HG02884 (cell line): ENCODE measurements at regions not wholly inside any gene's neighbourhood (a gene's known extent, or its start where the extent isn't known, plus 50 kb on each side); places are given as distances from the start of the nearest gene placed in this dataset.

Experiments
- ATAC-seq: cut with Tn5 transposase; IDR thresholded peaks from one replicate; pipeline ENCODE4 v1.9.1; 2021; ENCODE audit warnings: mild to moderate bottlenecking, moderate library complexity; ENCODE audit not compliant: unreplicated experiment

GRCh38 chr13:89270736-89271135, 1599.6 kb downstream of the SLITRK5 start:
- ATAC-seq, result no peak

- ATAC-seq, result no peak
Observed at GRCh38 chr13:89279374-89279773, 1608.2 kb downstream of the SLITRK5 start.

GRCh38 chr13:89281331-89281730, 1610.2 kb downstream of the SLITRK5 start:
- ATAC-seq, result no peak

GRCh38 chr13:89282241-89282640, 1611.1 kb downstream of the SLITRK5 start:
- ATAC-seq, result no peak

GRCh38 chr13:89287381-89287780, 1616.2 kb downstream of the SLITRK5 start:
- ATAC-seq, result no peak

GRCh38 chr13:89294115-89294867, 1623.1 kb downstream of the SLITRK5 start:
- no peak for ATAC-seq

- peak; percentile 61 for ATAC-seq
Observed at GRCh38 chr13:89307278-89307677, 1636.1 kb downstream of the SLITRK5 start.

- ATAC-seq, result no peak
Observed at GRCh38 chr13:89310943-89311672, 1639.9 kb downstream of the SLITRK5 start.

GRCh38 chr13:89315287-89315686, 1644.1 kb downstream of the SLITRK5 start:
- ATAC-seq, result no peak

- ATAC-seq, result no peak
Observed at GRCh38 chr13:89322466-89322865, 1651.3 kb downstream of the SLITRK5 start.

GRCh38 chr13:89324582-89324981, 1653.4 kb downstream of the SLITRK5 start:
- ATAC-seq, result no peak

GRCh38 chr13:89343165-89343564, 1672.0 kb downstream of the SLITRK5 start:
- no peak for ATAC-seq

- ATAC-seq, result no peak
Observed at GRCh38 chr13:89352384-89352783, 1681.2 kb downstream of the SLITRK5 start.

- no peak for ATAC-seq
Observed at GRCh38 chr13:89361909-89362308, 1690.7 kb downstream of the SLITRK5 start.

- no peak for ATAC-seq
Observed at GRCh38 chr13:89363144-89363543, 1692.0 kb downstream of the SLITRK5 start.

GRCh38 chr13:89372193-89372592, 1701.0 kb downstream of the SLITRK5 start:
- ATAC-seq, result no peak

GRCh38 chr13:89375839-89376238, 1704.7 kb downstream of the SLITRK5 start:
- ATAC-seq, result no peak

- ATAC-seq, result no peak
Observed at GRCh38 chr13:89380101-89380500, 1708.9 kb downstream of the SLITRK5 start.

- no peak for ATAC-seq
Observed at GRCh38 chr13:89382981-89383380, 1711.8 kb downstream of the SLITRK5 start.

- ATAC-seq, result no peak
Observed at GRCh38 chr13:89383891-89384290, 1712.7 kb downstream of the SLITRK5 start.

- no peak for ATAC-seq
Observed at GRCh38 chr13:89393758-89394304, 1722.7 kb downstream of the SLITRK5 start.

- ATAC-seq, result no peak
Observed at GRCh38 chr13:89401264-89401675, 1730.1 kb downstream of the SLITRK5 start.
